HL-60 (cell line): ENCODE measurements at regions not wholly inside any gene's neighbourhood (a gene's known extent, or its start where the extent isn't known, plus 50 kb on each side); places are given as distances from the start of the nearest gene placed in this dataset.

ENCODE experiments used
- CTCF ChIP-seq: IDR thresholded peaks from one replicate; pipeline ENCODE4 v1.5.1; 2011; ENCODE audit warnings: low read length, control low read depth, inconsistent platforms; ENCODE audit not compliant: insufficient read depth
- GABPA ChIP-seq: IDR thresholded peaks from 2 replicates; pipeline ENCODE4 v1.6.1; 2012; ENCODE audit warnings: low read depth
- POLR2AphosphoS5 ChIP-seq: IDR thresholded peaks from 2 replicates; pipeline ENCODE4 v1.6.1; 2012; ENCODE audit warnings: low read depth
- REST ChIP-seq: IDR thresholded peaks from 2 replicates; pipeline ENCODE4 v1.6.1; 2012; ENCODE audit warnings: low read depth; ENCODE audit not compliant: insufficient replicate concordance

- TF ChIP-seq CTCF (no peak), POLR2AphosphoS5 (no peak), REST (no peak), GABPA (no peak)
Measured at GRCh38 chr4:4631150-4631549, 89.3 kb upstream of the STX18 start.
